ENCODE measurements at regions not wholly inside any gene's neighbourhood (a gene's known extent, or its start where the extent isn't known, plus 50 kb on each side); places are given as distances from the start of the nearest gene placed in this dataset.

DNA sequence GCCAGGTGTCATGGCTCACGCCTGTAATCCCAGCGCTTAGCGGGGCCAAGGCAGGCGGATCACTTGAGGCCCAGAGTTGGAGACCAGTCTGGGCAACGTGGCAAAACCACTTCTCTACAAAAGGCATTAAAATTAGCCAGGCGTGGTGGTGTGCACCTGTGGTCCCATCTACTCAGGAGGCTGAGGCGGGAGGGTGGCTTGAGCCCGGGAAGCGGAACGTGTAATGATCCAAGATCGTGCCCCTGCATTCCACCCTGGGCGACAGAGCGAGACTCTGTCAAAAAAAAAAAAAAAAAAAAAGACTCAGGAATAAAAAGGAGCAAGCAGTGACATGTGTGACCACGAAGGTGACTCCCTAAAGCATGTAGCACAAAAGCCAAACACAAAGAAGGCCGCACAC, 50.1 kb upstream of the SALL3 start:
- TF ChIP-seq ZNF839 (CRISPR knock-in tag; IDR thresholded peaks at IDR 0.05; ENCODE audit: borderline replicate concordance) (no peak), ARNT (IDR thresholded peaks at IDR 0.05) (no peak), THRA (CRISPR knock-in tag; IDR thresholded peaks at IDR 0.05; ENCODE audit: borderline replicate concordance) (no peak), NFIC (IDR thresholded peaks at IDR 0.05; ENCODE audit: low read length) (no peak), RXRA (CRISPR knock-in tag; IDR thresholded peaks at IDR 0.05) (no peak), POLR2AphosphoS5 (IDR thresholded peaks at IDR 0.05; ENCODE audit: low read depth, low read length) (no peak), FOXJ3 (CRISPR knock-in tag; IDR thresholded peaks at IDR 0.05; ENCODE audit: borderline replicate concordance) (no peak), ZBTB44 (CRISPR knock-in tag; IDR thresholded peaks at IDR 0.05) (no peak)

All from HepG2 (cell line).